Loucy (cell line): ENCODE measurements at regions not wholly inside any gene's neighbourhood (a gene's known extent, or its start where the extent isn't known, plus 50 kb on each side); places are given as distances from the start of the nearest gene placed in this dataset.

Experiments
- H2AFZ ChIP-seq: fragments of 200-600 bp; sonication (generic); 2 replicates; pipeline ENCODE4 v1.6.0; 2016; ENCODE audit warnings: antibody characterized with exemption, mild to moderate bottlenecking, low read length, moderate library complexity
- H3F3A ChIP-seq: fragments of 200-600 bp; 2 replicates; pipeline ENCODE4 v1.6.0; 2016; ENCODE audit warnings: antibody characterized with exemption, low read depth, mild to moderate bottlenecking
- H3K27me3 ChIP-seq: fragments of 200-600 bp; sonication (generic); 2 replicates; pipeline ENCODE4 v1.6.1; 2014; ENCODE audit warnings: low read length, mild to moderate bottlenecking; ENCODE audit not compliant: insufficient read depth, poor library complexity, severe bottlenecking
- H3K36me3 ChIP-seq: fragments of 200-600 bp; sonication (generic); 2 replicates; pipeline ENCODE4 v1.6.1; 2016; ENCODE audit warnings: low read length; ENCODE audit not compliant: insufficient read depth
- H3K4me1 ChIP-seq: fragments of 200-600 bp; sonication (generic); 2 replicates; pipeline ENCODE4 v1.5.1; 2014; ENCODE audit warnings: low read length, mild to moderate bottlenecking; ENCODE audit not compliant: insufficient read depth, poor library complexity, severe bottlenecking
- H3K4me2 ChIP-seq: fragments of 200-600 bp; sonication (generic); 2 replicates; pipeline ENCODE4 v1.6.0; 2014; ENCODE audit warnings: antibody characterized with exemption, low read length, low read depth, mild to moderate bottlenecking; ENCODE audit not compliant: poor library complexity, severe bottlenecking
- H3K4me3 ChIP-seq: fragments of 200-600 bp; sonication (generic); 2 replicates; pipeline ENCODE4 v1.5.1; 2014; ENCODE audit warnings: low read length, mild to moderate bottlenecking, mixed read lengths; ENCODE audit not compliant: poor library complexity, severe bottlenecking
- H3K79me2 ChIP-seq: fragments of 200-600 bp; sonication (generic); 2 replicates; pipeline ENCODE4 v1.6.1; 2014; ENCODE audit warnings: low read length; ENCODE audit not compliant: insufficient read depth
- H3K9ac ChIP-seq: fragments of 200-600 bp; sonication (generic); 2 replicates; pipeline ENCODE4 v1.6.0; 2014; ENCODE audit warnings: mild to moderate bottlenecking, low read depth, low read length, moderate library complexity; ENCODE audit not compliant: poor library complexity, severe bottlenecking
- H3K9me2 ChIP-seq: fragments of 200-600 bp; sonication (generic); replicated peaks from 2 replicates; pipeline ENCODE4 v1.6.1; 2016; ENCODE audit warnings: low read depth, low read length, mixed read lengths
- H3K9me3 ChIP-seq: fragments of 200-600 bp; sonication (generic); 2 replicates; pipeline ENCODE4 v1.6.1; 2014; ENCODE audit warnings: mild to moderate bottlenecking, antibody characterized with exemption, low read length, low read depth; ENCODE audit not compliant: insufficient read depth
- H4K20me1 ChIP-seq: fragments of 200-600 bp; sonication (generic); 2 replicates; pipeline ENCODE4 v1.6.0; 2014; ENCODE audit warnings: antibody characterized with exemption, low read length, mild to moderate bottlenecking; ENCODE audit not compliant: insufficient read depth, poor library complexity, severe bottlenecking
- CTCF ChIP-seq: fragments of 200-600 bp; sonication (generic); conservative IDR thresholded peaks from 2 replicates; pipeline ENCODE4 v1.5.1; 2014; ENCODE audit warnings: mild to moderate bottlenecking, antibody characterized with exemption, low read length
- EZH2phosphoT487 ChIP-seq: fragments of 200-600 bp; IDR thresholded peaks from 2 replicates; pipeline ENCODE4 v1.6.1; 2018; ENCODE audit warnings: antibody characterized with exemption, mild to moderate bottlenecking, moderate library complexity, borderline replicate concordance

GRCh38 chr9:16268067-16268881 lies 602.2 kb downstream of the BNC2 start:
- H3K79me2 ChIP-seq = no peaks in the 10 kb centered on the region
- no peak overlapping the region for H3K4me2 ChIP-seq
- H3K4me1 ChIP-seq = no peaks in the 10 kb centered on the region
- H4K20me1 ChIP-seq = no peaks in the 10 kb centered on the region
- H2AFZ ChIP-seq = no peak overlapping the region
- H3K9ac ChIP-seq = no peak overlapping the region
- H3K4me3 ChIP-seq = no peak overlapping the region
- H3K9me2 ChIP-seq = no peaks in the 10 kb centered on the region
- no peaks in the 10 kb centered on the region for H3K27me3 ChIP-seq
- TF ChIP-seq EZH2phosphoT487 = no peak
- no peak for TF ChIP-seq CTCF
- H3K9me3 ChIP-seq = no peaks in the 10 kb centered on the region
- H3F3A ChIP-seq = no peaks in the 10 kb centered on the region
- no peaks in the 10 kb centered on the region for H3K36me3 ChIP-seq

GRCh38 chr9:16271967-16272366 lies 598.5 kb downstream of the BNC2 start:
- H3K36me3 ChIP-seq = no peaks in the 10 kb centered on the region
- TF ChIP-seq CTCF = no peak
- TF ChIP-seq EZH2phosphoT487 = no peak
- no peaks in the 10 kb centered on the region for H3K27me3 ChIP-seq
- no peaks in the 10 kb centered on the region for H3K9me2 ChIP-seq
- H3K9me3 ChIP-seq = no peaks in the 10 kb centered on the region
- H3K4me3 ChIP-seq = no peak overlapping the region
- H4K20me1 ChIP-seq = no peaks in the 10 kb centered on the region
- H2AFZ ChIP-seq = no peak overlapping the region
- H3K9ac ChIP-seq = no peak overlapping the region
- no peaks in the 10 kb centered on the region for H3K79me2 ChIP-seq
- no peak overlapping the region for H3K4me2 ChIP-seq
- H3F3A ChIP-seq = no peaks in the 10 kb centered on the region
- no peaks in the 10 kb centered on the region for H3K4me1 ChIP-seq

GRCh38 chr9:16272776-16273175 lies 597.7 kb downstream of the BNC2 start:
- Histone ChIP-seq H3F3A (no peaks in the 10 kb centered on the region), H3K4me3 (no peak overlapping the region)

More at GRCh38 chr9:16272776-16273175, 597.7 kb downstream of the BNC2 start:
- TF ChIP-seq CTCF = no peak
- Histone ChIP-seq H2AFZ (no peak overlapping the region), H3K79me2 (no peaks in the 10 kb centered on the region), H3K9me2 (no peaks in the 10 kb centered on the region), H3K36me3 (no peaks in the 10 kb centered on the region), H3K9ac (no peak overlapping the region), H3K9me3 (no peaks in the 10 kb centered on the region), H3K27me3 (no peaks in the 10 kb centered on the region), H4K20me1 (no peaks in the 10 kb centered on the region), H3K4me2 (no peak overlapping the region), H3K4me1 (no peaks in the 10 kb centered on the region)
